WTC11 (cell line): ENCODE measurements at regions not wholly inside any gene's neighbourhood (a gene's known extent, or its start where the extent isn't known, plus 50 kb on each side); places are given as distances from the start of the nearest gene placed in this dataset.

Experiments used
- ATAC-seq: fragments of 200-7000 bp; cut with Tn5 transposase; 2 replicates; pipeline ENCODE4 v1.10.0; 2021; ENCODE audit warnings: mild to moderate bottlenecking, moderate library complexity
- CTCF ChIA-PET: fragments of 300-600 bp; sonication (Branson Sonifier 250); formaldehyde crosslinking; loops from one replicate; lab custom pipeline; 2021; ENCODE audit warnings: antibody characterized with exemption; lab: Charles Lee
- POLR2A ChIA-PET: fragments of 350-600 bp; sonication (Branson Sonifier 250); formaldehyde crosslinking; loops from one replicate; lab custom pipeline; 2021; ENCODE audit warnings: antibody characterized with exemption; lab: Charles Lee
- DNase-seq: peaks from one replicate; pipeline ENCODE4 v3.0.0; 2021; ENCODE audit warnings: low spot score
- H3K27ac Mint-ChIP-seq: 2 replicates; pipeline ENCODE4 v1.8.0; 2021; ENCODE audit warnings: mixed read lengths
- H3K27me3 Mint-ChIP-seq: 2 replicates; pipeline ENCODE4 v1.8.0; 2021; ENCODE audit warnings: low read depth, mild to moderate bottlenecking, moderate library complexity, mixed read lengths
- H3K36me3 Mint-ChIP-seq: 2 replicates; pipeline ENCODE4 v1.8.0; 2021; ENCODE audit warnings: mixed read lengths
- H3K4me1 Mint-ChIP-seq: 2 replicates; pipeline ENCODE4 v1.8.0; 2022; ENCODE audit warnings: mixed read lengths
- H3K4me3 Mint-ChIP-seq: 2 replicates; pipeline ENCODE4 v1.8.0; 2021; ENCODE audit warnings: mild to moderate bottlenecking, moderate library complexity, mixed read lengths
- H3K9me3 Mint-ChIP-seq: 2 replicates; pipeline ENCODE4 v1.8.0; 2021; ENCODE audit warnings: mixed read lengths
- FOXP1 ChIP-seq: sonication (generic); formaldehyde crosslinking; IDR thresholded peaks from 2 replicates; pipeline ENCODE4 v1.8.0; 2022; ENCODE audit warnings: missing genetic modification reagents, mild to moderate bottlenecking, moderate library complexity, borderline replicate concordance
- GTF2I ChIP-seq: fragments of 250-450 bp; sonication (Bioruptor Pico); conservative IDR thresholded peaks from 2 replicates; pipeline ENCODE4 v1.4.0; 2021; ENCODE audit warnings: mild to moderate bottlenecking
- KAT7 ChIP-seq: sonication (generic); formaldehyde crosslinking; IDR thresholded peaks from 2 replicates; pipeline ENCODE4 v1.8.1; 2023; ENCODE audit warnings: missing genetic modification reagents, mild to moderate bottlenecking, borderline replicate concordance
- PRRX2 ChIP-seq: fragments of 250-450 bp; sonication (Bioruptor Pico); IDR thresholded peaks from 2 replicates; pipeline ENCODE4 v1.8.0; 2021; ENCODE audit warnings: mild to moderate bottlenecking
- TEAD4 ChIP-seq: sonication (generic); formaldehyde crosslinking; IDR thresholded peaks from 2 replicates; pipeline ENCODE4 v1.8.0; 2022; ENCODE audit warnings: mild to moderate bottlenecking, missing genetic modification reagents
- TP53 ChIP-seq: sonication (generic); formaldehyde crosslinking; IDR thresholded peaks from 2 replicates; pipeline ENCODE4 v1.8.1; 2023; ENCODE audit warnings: mild to moderate bottlenecking, missing genetic modification reagents
- ZNF121 ChIP-seq: sonication (generic); formaldehyde crosslinking; IDR thresholded peaks from 2 replicates; pipeline ENCODE4 v1.8.0; 2023; ENCODE audit warnings: missing genetic modification reagents
- ZNF219 ChIP-seq: sonication (generic); formaldehyde crosslinking; IDR thresholded peaks from 2 replicates; pipeline ENCODE4 v1.8.0; 2023; ENCODE audit warnings: missing genetic modification reagents, mild to moderate bottlenecking, borderline replicate concordance
- ZNF416 ChIP-seq: fragments of 250-450 bp; sonication (Bioruptor Pico); IDR thresholded peaks from 2 replicates; pipeline ENCODE4 v1.9.0; 2021; ENCODE audit warnings: mild to moderate bottlenecking, inconsistent platforms
- TF ChIP-seq, protein P1 (sequence below): fragments of 200-600 bp; IDR thresholded peaks from 2 replicates; pipeline ENCODE4 v1.8.0; 2022; ENCODE audit warnings: antibody characterized with exemption
- TF ChIP-seq, protein P2 (sequence below): sonication (generic); formaldehyde crosslinking; IDR thresholded peaks from 2 replicates; pipeline ENCODE4 v1.8.1; 2022; ENCODE audit warnings: low read depth, mild to moderate bottlenecking, moderate library complexity, missing genetic modification reagents, borderline replicate concordance
- TF ChIP-seq, protein P3 (sequence below): sonication (generic); formaldehyde crosslinking; IDR thresholded peaks from 2 replicates; pipeline ENCODE4 v1.8.1; 2022; ENCODE audit warnings: mild to moderate bottlenecking, moderate library complexity, missing genetic modification reagents
- TF ChIP-seq, protein P4 (sequence below): sonication (generic); formaldehyde crosslinking; IDR thresholded peaks from 2 replicates; pipeline ENCODE4 v1.8.1; 2023; ENCODE audit warnings: mild to moderate bottlenecking, missing genetic modification reagents
- TF ChIP-seq, protein P5 (sequence below): sonication (generic); formaldehyde crosslinking; conservative IDR thresholded peaks from 2 replicates; pipeline ENCODE4 v1.8.1; 2022; ENCODE audit warnings: mild to moderate bottlenecking, missing genetic modification reagents
- TF ChIP-seq, protein P6 (sequence below): sonication (generic); formaldehyde crosslinking; IDR thresholded peaks from 2 replicates; pipeline ENCODE4 v1.8.0; 2023; ENCODE audit warnings: missing genetic modification reagents, mild to moderate bottlenecking, borderline replicate concordance
- TF ChIP-seq, protein P7 (sequence below): fragments of 250-450 bp; sonication (Bioruptor Pico); conservative IDR thresholded peaks from 2 replicates; pipeline ENCODE4 v1.9.0; 2021; ENCODE audit warnings: mild to moderate bottlenecking

GRCh38 chr2:16747257-16747656 lies 81.6 kb upstream of the CYRIA start (continued):
- TF ChIP-seq, protein P1, sequence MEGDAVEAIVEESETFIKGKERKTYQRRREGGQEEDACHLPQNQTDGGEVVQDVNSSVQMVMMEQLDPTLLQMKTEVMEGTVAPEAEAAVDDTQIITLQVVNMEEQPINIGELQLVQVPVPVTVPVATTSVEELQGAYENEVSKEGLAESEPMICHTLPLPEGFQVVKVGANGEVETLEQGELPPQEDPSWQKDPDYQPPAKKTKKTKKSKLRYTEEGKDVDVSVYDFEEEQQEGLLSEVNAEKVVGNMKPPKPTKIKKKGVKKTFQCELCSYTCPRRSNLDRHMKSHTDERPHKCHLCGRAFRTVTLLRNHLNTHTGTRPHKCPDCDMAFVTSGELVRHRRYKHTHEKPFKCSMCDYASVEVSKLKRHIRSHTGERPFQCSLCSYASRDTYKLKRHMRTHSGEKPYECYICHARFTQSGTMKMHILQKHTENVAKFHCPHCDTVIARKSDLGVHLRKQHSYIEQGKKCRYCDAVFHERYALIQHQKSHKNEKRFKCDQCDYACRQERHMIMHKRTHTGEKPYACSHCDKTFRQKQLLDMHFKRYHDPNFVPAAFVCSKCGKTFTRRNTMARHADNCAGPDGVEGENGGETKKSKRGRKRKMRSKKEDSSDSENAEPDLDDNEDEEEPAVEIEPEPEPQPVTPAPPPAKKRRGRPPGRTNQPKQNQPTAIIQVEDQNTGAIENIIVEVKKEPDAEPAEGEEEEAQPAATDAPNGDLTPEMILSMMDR, result no peak

DNA sequence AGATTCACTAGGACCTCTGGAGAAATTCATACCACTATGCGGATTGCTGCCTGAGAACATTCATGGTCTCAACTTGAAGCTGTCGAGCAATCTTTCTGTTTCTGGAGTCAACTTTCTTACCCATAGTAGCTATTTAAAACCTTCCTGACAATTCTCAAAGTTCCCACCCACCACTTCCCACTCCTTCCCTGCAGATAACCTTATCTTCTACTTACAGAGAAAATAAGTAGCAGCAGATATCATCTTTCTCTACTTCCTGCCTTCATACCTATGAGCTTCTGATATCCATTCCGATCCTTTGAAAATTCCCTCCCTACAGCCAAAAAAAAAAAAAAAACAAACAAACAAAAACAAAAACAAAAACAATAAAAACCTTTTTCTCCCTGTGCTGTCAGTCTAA lies 81.2 kb upstream of the CYRIA start:
- POLR2A ChIA-PET, result no interaction called here
- no peaks in the 10 kb centered on the region for H3K27me3 Mint-ChIP-seq
- H3K27ac Mint-ChIP-seq, result no peak overlapping the region
- CTCF ChIA-PET, result interaction anchor here (0.6 to 2.8 kb wide), 3 partner anchors 10 to 156 kb away, joined by 3 to 14 read pairs (median 3); no protein-coding TSS in a partner anchor
- H3K4me1 Mint-ChIP-seq, result no peaks in the 10 kb centered on the region
- no peak overlapping the region for H3K4me3 Mint-ChIP-seq
- H3K36me3 Mint-ChIP-seq, result no peaks in the 10 kb centered on the region
- ATAC-seq, result no peak
- H3K9me3 Mint-ChIP-seq, result no peaks in the 10 kb centered on the region
- TF ChIP-seq ZNF219 (CRISPR knock-in tag) (no peak), ZNF416 (CRISPR knock-in tag) (no peak), FOXP1 (CRISPR knock-in tag) (no peak), TEAD4 (CRISPR knock-in tag) (no peak)
- TF ChIP-seq, protein P2, sequence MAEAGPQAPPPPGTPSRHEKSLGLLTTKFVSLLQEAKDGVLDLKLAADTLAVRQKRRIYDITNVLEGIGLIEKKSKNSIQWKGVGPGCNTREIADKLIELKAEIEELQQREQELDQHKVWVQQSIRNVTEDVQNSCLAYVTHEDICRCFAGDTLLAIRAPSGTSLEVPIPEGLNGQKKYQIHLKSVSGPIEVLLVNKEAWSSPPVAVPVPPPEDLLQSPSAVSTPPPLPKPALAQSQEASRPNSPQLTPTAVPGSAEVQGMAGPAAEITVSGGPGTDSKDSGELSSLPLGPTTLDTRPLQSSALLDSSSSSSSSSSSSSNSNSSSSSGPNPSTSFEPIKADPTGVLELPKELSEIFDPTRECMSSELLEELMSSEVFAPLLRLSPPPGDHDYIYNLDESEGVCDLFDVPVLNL, result no peak
- TF ChIP-seq, protein P3, sequence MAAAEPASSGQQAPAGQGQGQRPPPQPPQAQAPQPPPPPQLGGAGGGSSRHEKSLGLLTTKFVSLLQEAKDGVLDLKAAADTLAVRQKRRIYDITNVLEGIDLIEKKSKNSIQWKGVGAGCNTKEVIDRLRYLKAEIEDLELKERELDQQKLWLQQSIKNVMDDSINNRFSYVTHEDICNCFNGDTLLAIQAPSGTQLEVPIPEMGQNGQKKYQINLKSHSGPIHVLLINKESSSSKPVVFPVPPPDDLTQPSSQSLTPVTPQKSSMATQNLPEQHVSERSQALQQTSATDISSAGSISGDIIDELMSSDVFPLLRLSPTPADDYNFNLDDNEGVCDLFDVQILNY (CRISPR knock-in tag), result no peak
- TF ChIP-seq, protein P4, sequence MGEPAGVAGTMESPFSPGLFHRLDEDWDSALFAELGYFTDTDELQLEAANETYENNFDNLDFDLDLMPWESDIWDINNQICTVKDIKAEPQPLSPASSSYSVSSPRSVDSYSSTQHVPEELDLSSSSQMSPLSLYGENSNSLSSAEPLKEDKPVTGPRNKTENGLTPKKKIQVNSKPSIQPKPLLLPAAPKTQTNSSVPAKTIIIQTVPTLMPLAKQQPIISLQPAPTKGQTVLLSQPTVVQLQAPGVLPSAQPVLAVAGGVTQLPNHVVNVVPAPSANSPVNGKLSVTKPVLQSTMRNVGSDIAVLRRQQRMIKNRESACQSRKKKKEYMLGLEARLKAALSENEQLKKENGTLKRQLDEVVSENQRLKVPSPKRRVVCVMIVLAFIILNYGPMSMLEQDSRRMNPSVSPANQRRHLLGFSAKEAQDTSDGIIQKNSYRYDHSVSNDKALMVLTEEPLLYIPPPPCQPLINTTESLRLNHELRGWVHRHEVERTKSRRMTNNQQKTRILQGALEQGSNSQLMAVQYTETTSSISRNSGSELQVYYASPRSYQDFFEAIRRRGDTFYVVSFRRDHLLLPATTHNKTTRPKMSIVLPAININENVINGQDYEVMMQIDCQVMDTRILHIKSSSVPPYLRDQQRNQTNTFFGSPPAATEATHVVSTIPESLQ (CRISPR knock-in tag), result no peak
- DNase-seq, result no peak

GRCh38 chr2:16746329-16746728 lies 80.7 kb upstream of the CYRIA start:
- no peaks in the 10 kb centered on the region for H3K9me3 Mint-ChIP-seq
- H3K36me3 Mint-ChIP-seq, result no peaks in the 10 kb centered on the region
- no peak overlapping the region for H3K4me3 Mint-ChIP-seq
- no peak for TF ChIP-seq TP53 (CRISPR knock-in tag)
- TF ChIP-seq, protein P5, sequence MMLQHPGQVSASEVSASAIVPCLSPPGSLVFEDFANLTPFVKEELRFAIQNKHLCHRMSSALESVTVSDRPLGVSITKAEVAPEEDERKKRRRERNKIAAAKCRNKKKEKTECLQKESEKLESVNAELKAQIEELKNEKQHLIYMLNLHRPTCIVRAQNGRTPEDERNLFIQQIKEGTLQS (CRISPR knock-in tag), result no peak
- H3K4me1 Mint-ChIP-seq, result no peaks in the 10 kb centered on the region
- no peak overlapping the region for H3K27ac Mint-ChIP-seq
- DNase-seq (no peak), ATAC-seq (no peak)
- ChIA-PET POLR2A (no interaction called here), CTCF (interaction anchor here (0.6 to 2.8 kb wide), 3 partner anchors 11 to 155 kb away, joined by 3 to 14 read pairs (median 3); no protein-coding TSS in a partner anchor)
- H3K27me3 Mint-ChIP-seq, result no peaks in the 10 kb centered on the region

- Mint-ChIP-seq H3K4me3 (no peak overlapping the region), H3K9me3 (no peaks in the 10 kb centered on the region), H3K27me3 (no peaks in the 10 kb centered on the region), H3K4me1 (no peaks in the 10 kb centered on the region), H3K27ac (no peak overlapping the region), H3K36me3 (no peaks in the 10 kb centered on the region)
- POLR2A ChIA-PET, result no interaction called here
- no peak for DNase-seq
- CTCF ChIA-PET, result interaction anchor here (2.8 kb wide), 1 partner anchor 11 kb away, joined by 14 read pairs; no protein-coding TSS in a partner anchor
- no peak for ATAC-seq
- TF ChIP-seq KAT7 (CRISPR knock-in tag) (no peak), GTF2I (CRISPR knock-in tag) (no peak), PRRX2 (CRISPR knock-in tag) (no peak), ZNF121 (no peak)
- TF ChIP-seq, protein P6, sequence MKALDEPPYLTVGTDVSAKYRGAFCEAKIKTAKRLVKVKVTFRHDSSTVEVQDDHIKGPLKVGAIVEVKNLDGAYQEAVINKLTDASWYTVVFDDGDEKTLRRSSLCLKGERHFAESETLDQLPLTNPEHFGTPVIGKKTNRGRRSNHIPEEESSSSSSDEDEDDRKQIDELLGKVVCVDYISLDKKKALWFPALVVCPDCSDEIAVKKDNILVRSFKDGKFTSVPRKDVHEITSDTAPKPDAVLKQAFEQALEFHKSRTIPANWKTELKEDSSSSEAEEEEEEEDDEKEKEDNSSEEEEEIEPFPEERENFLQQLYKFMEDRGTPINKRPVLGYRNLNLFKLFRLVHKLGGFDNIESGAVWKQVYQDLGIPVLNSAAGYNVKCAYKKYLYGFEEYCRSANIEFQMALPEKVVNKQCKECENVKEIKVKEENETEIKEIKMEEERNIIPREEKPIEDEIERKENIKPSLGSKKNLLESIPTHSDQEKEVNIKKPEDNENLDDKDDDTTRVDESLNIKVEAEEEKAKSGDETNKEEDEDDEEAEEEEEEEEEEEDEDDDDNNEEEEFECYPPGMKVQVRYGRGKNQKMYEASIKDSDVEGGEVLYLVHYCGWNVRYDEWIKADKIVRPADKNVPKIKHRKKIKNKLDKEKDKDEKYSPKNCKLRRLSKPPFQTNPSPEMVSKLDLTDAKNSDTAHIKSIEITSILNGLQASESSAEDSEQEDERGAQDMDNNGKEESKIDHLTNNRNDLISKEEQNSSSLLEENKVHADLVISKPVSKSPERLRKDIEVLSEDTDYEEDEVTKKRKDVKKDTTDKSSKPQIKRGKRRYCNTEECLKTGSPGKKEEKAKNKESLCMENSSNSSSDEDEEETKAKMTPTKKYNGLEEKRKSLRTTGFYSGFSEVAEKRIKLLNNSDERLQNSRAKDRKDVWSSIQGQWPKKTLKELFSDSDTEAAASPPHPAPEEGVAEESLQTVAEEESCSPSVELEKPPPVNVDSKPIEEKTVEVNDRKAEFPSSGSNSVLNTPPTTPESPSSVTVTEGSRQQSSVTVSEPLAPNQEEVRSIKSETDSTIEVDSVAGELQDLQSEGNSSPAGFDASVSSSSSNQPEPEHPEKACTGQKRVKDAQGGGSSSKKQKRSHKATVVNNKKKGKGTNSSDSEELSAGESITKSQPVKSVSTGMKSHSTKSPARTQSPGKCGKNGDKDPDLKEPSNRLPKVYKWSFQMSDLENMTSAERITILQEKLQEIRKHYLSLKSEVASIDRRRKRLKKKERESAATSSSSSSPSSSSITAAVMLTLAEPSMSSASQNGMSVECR (CRISPR knock-in tag), result no peak
- TF ChIP-seq, protein P7, sequence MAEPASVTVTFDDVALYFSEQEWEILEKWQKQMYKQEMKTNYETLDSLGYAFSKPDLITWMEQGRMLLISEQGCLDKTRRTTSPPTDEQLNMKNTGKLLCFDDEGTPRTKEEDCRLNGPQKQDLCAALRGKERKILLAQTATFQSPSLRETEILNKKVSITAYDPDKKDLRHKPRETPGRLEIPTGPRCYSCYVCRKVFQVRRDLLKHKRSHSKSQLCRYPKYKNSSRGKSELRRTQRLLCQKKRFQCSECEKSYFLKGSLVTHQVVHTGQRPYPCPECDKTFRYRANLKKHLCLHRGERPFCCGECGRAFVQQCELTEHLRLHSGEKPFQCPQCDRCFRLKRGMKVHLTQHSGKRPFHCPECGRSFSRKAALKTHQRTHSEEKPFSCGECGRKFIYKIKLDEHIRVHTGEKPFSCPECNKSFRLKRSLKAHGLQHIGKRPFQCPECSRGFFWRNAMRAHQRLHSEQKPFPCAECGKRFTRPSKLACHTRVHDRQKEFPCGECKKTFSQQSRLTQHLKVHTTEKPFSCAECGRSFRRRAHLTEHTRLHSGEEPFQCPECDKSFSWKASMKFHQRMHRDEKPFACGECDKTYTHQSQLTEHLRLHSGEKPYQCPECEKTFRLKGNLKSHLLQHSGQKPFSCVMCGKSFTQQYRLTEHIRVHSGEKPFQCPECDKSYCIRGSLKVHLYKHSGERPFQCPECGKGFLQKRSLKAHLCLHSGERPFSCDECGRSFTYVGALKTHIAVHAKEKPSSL, result no peak
Measured at GRCh38 chr2:16745466-16745865, 79.8 kb upstream of the CYRIA start.
